GOT3 (cell line): ENCODE measurements at regions not wholly inside any gene's neighbourhood (a gene's known extent, or its start where the extent isn't known, plus 50 kb on each side); places are given as distances from the start of the nearest gene placed in this dataset.

Source experiments
- DNase-seq: peaks from one replicate; lab custom pipeline; 2025; ENCODE audit warnings: mixed read lengths; lab: John Stamatoyannopoulos, UW

- DNase-seq = no peak
These were observed 51.1 kb upstream of the ZNF236 start for GRCh38 chr18:76771192-76771799.

- DNase-seq = no peak
These were observed 54.4 kb upstream of the ZNF236 start for GRCh38 chr18:76767954-76768353.

- no peak for DNase-seq
These were observed 55.9 kb upstream of the ZNF236 start for GRCh38 chr18:76766429-76766828.

GRCh38 chr18:76765649-76766048 is 56.7 kb upstream of the ZNF236 start:
- DNase-seq = no peak

GRCh38 chr18:76764291-76764901 is 58.0 kb upstream of the ZNF236 start:
- DNase-seq = no peak

- no peak for DNase-seq
These were observed 63.3 kb upstream of the ZNF236 start for GRCh38 chr18:76759056-76759455.

GRCh38 chr18:76757925-76758324 is 64.4 kb upstream of the ZNF236 start:
- no peak for DNase-seq

GRCh38 chr18:76757335-76757734 is 65.0 kb upstream of the ZNF236 start:
- DNase-seq = no peak

GRCh38 chr18:76756531-76757253 is 65.7 kb upstream of the ZNF236 start:
- no peak for DNase-seq

- DNase-seq = no peak
These were observed 68.0 kb upstream of the ZNF236 start for GRCh38 chr18:76754351-76754750.

GRCh38 chr18:76752400-76752799 is 70.0 kb upstream of the ZNF236 start:
- DNase-seq = no peak

- DNase-seq = no peak
These were observed 71.2 kb upstream of the ZNF236 start for GRCh38 chr18:76750917-76751890.

- DNase-seq = no peak
These were observed 72.1 kb upstream of the ZNF236 start for GRCh38 chr18:76750269-76750668.

- DNase-seq = no peak
These were observed 74.7 kb upstream of the ZNF236 start for GRCh38 chr18:76747676-76748075.

GRCh38 chr18:76741346-76741745 is 81.0 kb upstream of the ZNF236 start:
- DNase-seq = no peak

GRCh38 chr18:76736309-76736708 is 86.0 kb upstream of the ZNF236 start:
- no peak for DNase-seq

- DNase-seq = no peak
These were observed 91.5 kb upstream of the ZNF236 start for GRCh38 chr18:76730901-76731300.

- DNase-seq = no peak
These were observed 94.8 kb upstream of the ZNF236 start for GRCh38 chr18:76727589-76727988.

- no peak for DNase-seq
These were observed 96.9 kb upstream of the ZNF236 start for GRCh38 chr18:76725445-76725844.

- DNase-seq = no peak
These were observed 99.9 kb upstream of the ZNF236 start for GRCh38 chr18:76722224-76723061.
